IPS-NIHi7 (cell line): ENCODE measurements at regions not wholly inside any gene's neighbourhood (a gene's known extent, or its start where the extent isn't known, plus 50 kb on each side); places are given as distances from the start of the nearest gene placed in this dataset.

Source experiments
- DNase-seq: peaks from one replicate; pipeline ENCODE4 v3.0.0; 2012; ENCODE audit warnings: mixed read lengths; ENCODE audit errors: extremely low spot score

- DNase-seq: no peak
These were observed 234.7 kb upstream of the E2F7 start for GRCh38 chr12:77299910-77300669.

GRCh38 chr12:77299001-77299400 lies 233.6 kb upstream of the E2F7 start:
- DNase-seq: no peak

- DNase-seq: no peak
These were observed 228.6 kb upstream of the E2F7 start for GRCh38 chr12:77294016-77294415.

GRCh38 chr12:77274926-77275325 lies 209.6 kb upstream of the E2F7 start:
- DNase-seq: no peak

- no peak for DNase-seq
These were observed 208.5 kb upstream of the E2F7 start for GRCh38 chr12:77273898-77274297.

GRCh38 chr12:77256956-77257355 lies 191.6 kb upstream of the E2F7 start:
- no peak for DNase-seq

- DNase-seq: no peak
These were observed 188.0 kb upstream of the E2F7 start for GRCh38 chr12:77253321-77253720.

- DNase-seq: no peak
These were observed 186.4 kb upstream of the E2F7 start for GRCh38 chr12:77251799-77252198.

- no peak for DNase-seq
These were observed 184.5 kb upstream of the E2F7 start for GRCh38 chr12:77249892-77250291.

GRCh38 chr12:77248036-77248435 lies 182.7 kb upstream of the E2F7 start:
- no peak for DNase-seq

- no peak for DNase-seq
These were observed 182.2 kb upstream of the E2F7 start for GRCh38 chr12:77247542-77247941.

- no peak for DNase-seq
These were observed 178.0 kb upstream of the E2F7 start for GRCh38 chr12:77243345-77243744.

GRCh38 chr12:77239617-77240016 lies 174.2 kb upstream of the E2F7 start:
- no peak for DNase-seq

- DNase-seq: no peak
These were observed 173.0 kb upstream of the E2F7 start for GRCh38 chr12:77238335-77238734.

GRCh38 chr12:77237896-77238295 lies 172.5 kb upstream of the E2F7 start:
- DNase-seq: no peak

- no peak for DNase-seq
These were observed 170.7 kb upstream of the E2F7 start for GRCh38 chr12:77236066-77236465.

- DNase-seq: no peak
These were observed 166.7 kb upstream of the E2F7 start for GRCh38 chr12:77232045-77232444.

- no peak for DNase-seq
These were observed 166.1 kb upstream of the E2F7 start for GRCh38 chr12:77231501-77231918.

- no peak for DNase-seq
These were observed 164.5 kb upstream of the E2F7 start for GRCh38 chr12:77229640-77230442.

- no peak for DNase-seq
These were observed 163.0 kb upstream of the E2F7 start for GRCh38 chr12:77228376-77228775.

- no peak for DNase-seq
These were observed 161.0 kb upstream of the E2F7 start for GRCh38 chr12:77226368-77226767.

GRCh38 chr12:77225373-77225772 lies 160.0 kb upstream of the E2F7 start:
- DNase-seq: no peak

GRCh38 chr12:77224346-77224745 lies 159.0 kb upstream of the E2F7 start:
- DNase-seq: no peak
